CD4-positive, alpha-beta T cell treated with Interleukin-4 for 1 hour (primary cell): ENCODE measurements at regions not wholly inside any gene's neighbourhood (a gene's known extent, or its start where the extent isn't known, plus 50 kb on each side); places are given as distances from the start of the nearest gene placed in this dataset.
"Not testable (repeated sequence)": the region's sequence is repeated elsewhere in the genome, so short reads cannot be mapped to it uniquely, and the experiment has no call there.

Experiments
- DNase-seq, 2 donors: peaks; one replicate each; pipeline ENCODE4 v3.0.0-alpha.2; 2020 to 2022

GRCh38 chr2:163046615-163047014, 208.0 kb upstream of the KCNH7 start:
- no peak for DNase-seq

- DNase-seq = no peak
Measured at GRCh38 chr2:163045830-163046229, 207.3 kb upstream of the KCNH7 start.

DNA sequence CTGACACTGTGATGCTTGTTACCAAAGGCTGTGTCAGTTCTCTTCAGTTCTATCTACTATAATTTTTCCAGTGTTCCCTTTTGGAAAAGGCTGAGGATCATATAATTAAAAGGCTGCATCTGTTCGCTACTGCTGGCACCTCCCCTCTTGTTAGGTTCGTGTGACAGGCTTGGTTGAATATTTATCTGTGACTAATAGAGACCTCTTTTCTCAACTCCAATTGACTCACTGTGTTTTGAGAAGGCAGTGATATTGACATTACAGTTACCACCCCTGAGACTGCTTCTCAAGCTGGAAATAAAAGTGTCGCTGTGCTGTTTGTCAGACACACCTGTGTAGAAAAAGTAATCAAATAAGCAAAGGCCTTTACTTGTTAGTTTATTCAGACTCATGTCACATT, 205.5 kb upstream of the KCNH7 start:
- DNase-seq = no peak

DNA sequence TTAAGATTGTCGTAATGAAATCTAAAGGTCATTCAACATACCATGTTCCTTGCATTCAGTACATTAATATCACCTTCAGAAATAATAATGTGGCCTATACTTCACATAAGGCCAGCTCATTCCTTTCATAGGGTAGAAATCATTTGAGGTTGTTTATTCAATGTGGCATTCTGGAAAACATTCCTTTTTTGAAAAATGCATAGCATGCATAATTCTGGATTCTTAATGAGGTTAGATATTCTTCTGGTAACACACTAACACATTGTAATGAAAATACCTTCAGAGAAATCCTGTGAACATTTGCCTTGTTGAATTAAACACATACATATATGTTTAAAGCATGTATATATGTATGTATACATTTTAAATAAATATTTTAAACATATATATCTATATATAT, 204.6 kb upstream of the KCNH7 start:
- no peak for DNase-seq

- DNase-seq = no peak
Measured at GRCh38 chr2:163039266-163039665, 200.7 kb upstream of the KCNH7 start.

DNA sequence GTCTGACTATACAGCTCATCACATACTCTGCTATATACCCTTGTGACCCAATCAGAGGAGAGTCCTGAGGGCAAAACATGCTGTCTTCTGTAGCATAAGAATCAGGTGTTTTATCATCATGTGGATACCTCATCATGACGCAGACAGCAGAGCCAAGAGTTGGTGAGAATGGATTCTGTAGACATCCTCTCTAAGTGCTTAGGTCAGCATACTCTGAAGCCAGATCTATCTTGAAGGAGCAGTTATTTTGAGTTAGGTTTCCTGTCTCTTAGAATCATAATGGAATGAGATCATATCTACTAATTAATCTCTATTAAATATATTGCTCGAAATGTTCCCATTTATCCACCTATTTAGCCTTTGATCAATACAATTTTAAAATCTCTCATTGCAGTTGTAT, 190.2 kb upstream of the KCNH7 start:
- no peak for DNase-seq

GRCh38 chr2:163026136-163026775, 187.7 kb upstream of the KCNH7 start:
- DNase-seq = not testable (repeated sequence)

- not testable (repeated sequence) for DNase-seq
Measured at GRCh38 chr2:163016882-163017281, 178.3 kb upstream of the KCNH7 start.

DNA sequence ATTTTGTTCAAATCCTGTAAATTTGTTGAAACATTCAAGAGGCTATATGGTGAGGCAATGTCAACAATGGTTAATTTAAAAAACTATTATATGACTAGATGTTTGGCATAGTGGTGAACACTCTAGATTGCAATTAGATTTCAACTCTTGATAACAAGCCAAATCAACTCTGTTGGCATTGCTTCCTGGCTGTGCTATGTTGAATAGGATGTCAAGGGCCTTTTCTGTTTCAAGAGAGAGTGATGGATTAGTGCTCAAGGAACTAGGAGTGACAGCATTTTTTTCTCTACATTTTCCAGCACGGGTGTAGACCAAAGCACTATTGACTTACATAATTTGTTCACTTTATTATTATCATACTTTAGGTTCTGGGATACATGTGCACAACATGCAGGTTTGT, 172.4 kb upstream of the KCNH7 start:
- no peak for DNase-seq

DNA sequence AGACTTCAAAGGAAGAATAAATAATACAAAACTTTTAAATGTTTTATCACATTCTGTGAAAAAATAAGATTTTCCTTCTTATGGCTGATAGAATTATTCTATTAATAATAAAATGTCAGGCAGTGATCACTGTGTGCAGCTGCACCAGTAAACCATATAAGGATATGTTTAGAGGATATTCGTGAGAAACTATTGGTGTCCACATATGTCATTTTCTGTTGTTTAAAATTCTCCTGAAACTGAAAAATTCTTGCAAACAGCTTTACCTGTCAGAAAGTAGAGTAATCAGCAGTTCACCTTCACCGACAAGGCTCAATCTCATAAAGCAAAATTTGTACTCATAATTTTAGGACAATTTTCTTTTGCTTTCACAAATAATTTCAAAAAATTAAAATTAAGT, 170.1 kb upstream of the KCNH7 start:
- DNase-seq = no peak

- no peak for DNase-seq
Measured at GRCh38 chr2:162994718-162995117, 156.2 kb upstream of the KCNH7 start.

GRCh38 chr2:162992828-162993227, 154.3 kb upstream of the KCNH7 start:
- no peak for DNase-seq

- DNase-seq = no peak
Measured at GRCh38 chr2:162989507-162989906, 150.9 kb upstream of the KCNH7 start.

GRCh38 chr2:162974771-162975170, 136.2 kb upstream of the KCNH7 start:
- DNase-seq = no peak

DNA sequence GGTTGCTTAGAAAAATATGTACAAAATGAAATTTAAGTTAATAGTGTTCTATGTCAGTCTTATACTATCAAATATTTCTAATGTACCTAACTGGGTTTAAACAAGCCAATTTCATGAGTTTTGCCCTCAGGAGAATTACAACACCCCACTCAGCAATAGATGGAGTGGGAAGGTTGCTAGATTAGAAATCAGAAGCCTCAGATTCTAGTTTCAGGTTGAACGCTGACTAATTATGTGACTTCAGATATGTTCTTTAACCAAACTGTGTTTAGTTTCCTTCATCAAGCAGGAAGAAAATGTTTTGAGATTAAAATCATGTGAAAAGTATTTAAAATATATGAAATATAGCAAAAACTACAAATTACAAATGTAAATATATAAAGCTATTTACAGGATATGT, 133.8 kb upstream of the KCNH7 start:
- no peak for DNase-seq

- DNase-seq = no peak
Measured at GRCh38 chr2:162968306-162968705, 129.7 kb upstream of the KCNH7 start.

- no peak for DNase-seq
Measured at GRCh38 chr2:162967811-162968210, 129.2 kb upstream of the KCNH7 start.

DNA sequence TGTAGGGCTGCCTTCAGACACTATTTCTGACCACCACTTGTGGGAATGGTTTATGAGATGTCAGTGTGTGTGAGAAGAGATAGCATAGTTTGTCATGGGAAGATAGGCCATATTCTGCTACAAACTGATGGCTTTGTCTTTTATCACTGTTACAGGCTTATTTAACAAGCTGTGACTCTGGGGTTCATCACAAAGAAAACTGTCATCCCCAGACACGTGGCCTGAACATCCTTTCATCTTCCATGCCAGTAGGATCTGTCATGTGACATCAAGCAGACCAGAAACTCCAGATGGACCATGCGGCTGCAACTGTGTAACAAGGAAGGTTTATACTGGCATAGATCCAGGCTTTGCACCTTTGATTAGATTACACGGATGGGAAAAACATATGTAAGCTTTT, 128.6 kb upstream of the KCNH7 start:
- DNase-seq = no peak

DNA sequence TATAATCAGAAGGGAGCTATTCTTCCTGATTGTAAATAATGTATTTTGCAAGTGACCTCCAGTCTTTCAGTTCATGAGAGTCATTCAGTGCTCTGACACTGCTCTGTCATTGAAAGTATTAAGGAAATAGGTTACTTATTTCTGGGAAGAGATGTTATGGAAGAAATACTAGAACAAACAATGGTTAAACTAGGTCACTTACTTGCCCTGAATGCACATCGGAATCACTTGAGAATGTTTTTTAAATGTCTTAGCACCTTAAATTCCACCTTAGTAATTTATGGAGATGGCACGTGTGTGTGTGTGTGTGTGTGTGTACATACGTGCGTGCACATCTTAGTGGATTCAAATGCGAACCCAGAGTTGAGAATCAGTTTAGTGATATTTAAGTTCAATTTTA, 126.6 kb upstream of the KCNH7 start:
- DNase-seq = no peak

- no peak for DNase-seq
Measured at GRCh38 chr2:162964513-162964912, 125.9 kb upstream of the KCNH7 start.

- DNase-seq = no peak
Measured at GRCh38 chr2:162963156-162963555, 124.6 kb upstream of the KCNH7 start.

DNA sequence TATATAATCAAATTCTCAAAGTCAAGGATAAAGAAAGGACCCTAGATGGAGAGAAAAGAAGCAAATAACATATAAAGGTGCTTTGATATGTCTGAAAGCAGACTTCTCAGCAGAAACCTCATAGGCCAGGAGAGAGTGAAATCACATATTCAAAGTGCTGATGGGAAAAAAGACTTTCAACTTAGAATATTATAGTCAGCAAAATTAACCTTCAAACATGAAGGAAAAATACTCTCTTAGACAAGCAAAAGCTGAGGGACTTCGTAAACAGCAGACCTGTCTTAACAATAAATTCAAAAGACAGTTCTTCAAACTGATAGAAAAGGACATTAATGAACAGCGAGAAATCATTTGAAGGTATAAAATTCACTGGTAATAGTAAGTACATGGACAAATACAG, 107.2 kb upstream of the KCNH7 start:
- DNase-seq = no peak

DNA sequence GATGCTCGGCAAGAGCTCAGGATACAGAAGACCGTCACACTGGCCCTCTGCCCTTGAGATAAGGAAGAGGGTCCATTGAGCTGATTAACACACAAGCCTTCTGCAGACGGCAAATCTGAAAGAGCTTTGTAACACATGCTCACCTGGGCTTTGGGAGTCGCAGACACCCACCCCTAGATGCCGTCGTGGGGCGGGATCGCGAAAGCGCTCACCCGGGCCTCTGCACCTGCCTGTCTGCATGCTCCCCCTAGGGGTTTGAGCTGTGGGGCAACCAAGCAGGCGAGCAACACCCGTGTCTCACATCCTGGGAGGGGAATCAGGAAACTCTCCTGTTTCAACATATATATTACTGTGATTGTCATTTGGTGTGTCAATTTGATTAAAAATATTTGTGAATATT, 99.8 kb upstream of the KCNH7 start:
- DNase-seq = no peak

- DNase-seq = no peak
Measured at GRCh38 chr2:162934191-162934590, 95.6 kb upstream of the KCNH7 start.

DNA sequence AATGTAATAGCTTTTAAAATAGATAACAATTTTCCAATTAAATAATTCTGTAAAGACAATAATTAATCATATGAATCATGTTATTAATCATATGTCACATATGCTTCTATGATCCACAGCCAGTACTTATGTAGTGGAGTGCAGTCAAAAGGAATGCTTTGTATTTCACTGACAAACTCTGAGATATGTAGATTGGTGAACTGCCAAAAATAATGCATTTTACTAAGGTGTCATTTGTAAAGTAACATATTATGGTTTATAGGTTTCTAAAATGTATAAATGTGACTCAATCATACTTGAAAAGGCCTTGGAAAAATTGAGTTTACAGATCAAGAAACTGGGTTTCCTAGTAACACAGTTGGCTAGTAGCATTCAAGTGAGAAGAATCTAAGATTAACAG, 93.8 kb upstream of the KCNH7 start:
- DNase-seq = no peak

DNA sequence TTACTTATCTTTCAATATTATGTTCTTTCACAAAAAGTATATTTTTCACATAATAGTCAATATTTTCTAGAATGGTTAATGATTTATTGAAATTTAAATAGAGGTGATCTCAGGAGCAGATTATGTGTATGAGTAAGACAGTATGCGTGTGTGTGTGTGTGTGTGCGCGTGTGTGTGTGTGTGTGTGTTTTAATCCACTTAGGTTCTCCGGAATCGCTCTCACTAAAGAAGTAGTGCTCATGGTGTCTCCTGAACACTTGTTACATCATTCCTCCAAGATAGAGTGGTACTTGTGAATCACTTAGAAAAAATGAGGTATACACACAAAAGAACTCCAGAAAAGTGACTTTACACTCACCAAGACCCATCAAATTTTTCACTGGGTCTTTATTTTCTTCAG, 91.0 kb upstream of the KCNH7 start:
- DNase-seq = no peak
